BLaER1 (cell line): ENCODE measurements at regions not wholly inside any gene's neighbourhood (a gene's known extent, or its start where the extent isn't known, plus 50 kb on each side); places are given as distances from the start of the nearest gene placed in this dataset.
A peak's percentile ranks its signal among the peaks of the same experiment; 100 is the strongest.
"Not testable (repeated sequence)": the region's sequence is repeated elsewhere in the genome, so short reads cannot be mapped to it uniquely, and the experiment has no call there.

Source experiments
- H3K27ac ChIP-seq: shearing (Covaris generic); formaldehyde crosslinking; 2 replicates; pipeline ENCODE4 v1.8.1; 2022
- H3K27me3 ChIP-seq: shearing (Covaris generic); formaldehyde crosslinking; 2 replicates; pipeline ENCODE4 v1.8.1; 2022
- H3K36me3 ChIP-seq: shearing (Covaris generic); formaldehyde crosslinking; 2 replicates; pipeline ENCODE4 v1.8.1; 2022
- H3K4me1 ChIP-seq: shearing (Covaris generic); formaldehyde crosslinking; 2 replicates; pipeline ENCODE4 v1.8.1; 2022
- H3K4me2 ChIP-seq: shearing (Covaris generic); formaldehyde crosslinking; 2 replicates; pipeline ENCODE4 v1.8.1; 2022
- H3K4me3 ChIP-seq: shearing (Covaris generic); formaldehyde crosslinking; 2 replicates; pipeline ENCODE4 v1.8.1; 2022
- H3K9ac ChIP-seq: shearing (Covaris generic); formaldehyde crosslinking; 2 replicates; pipeline ENCODE4 v1.8.1; 2022
- H3K9me3 ChIP-seq: shearing (Covaris generic); formaldehyde crosslinking; 2 replicates; pipeline ENCODE4 v1.8.1; 2022
- H4K20me1 ChIP-seq: shearing (Covaris generic); formaldehyde crosslinking; 2 replicates; pipeline ENCODE4 v1.8.1; 2022
- Cebpa-rat ChIP-seq: shearing (Covaris generic); IDR thresholded peaks from 2 replicates; pipeline ENCODE4 v1.8.1; 2022

DNA sequence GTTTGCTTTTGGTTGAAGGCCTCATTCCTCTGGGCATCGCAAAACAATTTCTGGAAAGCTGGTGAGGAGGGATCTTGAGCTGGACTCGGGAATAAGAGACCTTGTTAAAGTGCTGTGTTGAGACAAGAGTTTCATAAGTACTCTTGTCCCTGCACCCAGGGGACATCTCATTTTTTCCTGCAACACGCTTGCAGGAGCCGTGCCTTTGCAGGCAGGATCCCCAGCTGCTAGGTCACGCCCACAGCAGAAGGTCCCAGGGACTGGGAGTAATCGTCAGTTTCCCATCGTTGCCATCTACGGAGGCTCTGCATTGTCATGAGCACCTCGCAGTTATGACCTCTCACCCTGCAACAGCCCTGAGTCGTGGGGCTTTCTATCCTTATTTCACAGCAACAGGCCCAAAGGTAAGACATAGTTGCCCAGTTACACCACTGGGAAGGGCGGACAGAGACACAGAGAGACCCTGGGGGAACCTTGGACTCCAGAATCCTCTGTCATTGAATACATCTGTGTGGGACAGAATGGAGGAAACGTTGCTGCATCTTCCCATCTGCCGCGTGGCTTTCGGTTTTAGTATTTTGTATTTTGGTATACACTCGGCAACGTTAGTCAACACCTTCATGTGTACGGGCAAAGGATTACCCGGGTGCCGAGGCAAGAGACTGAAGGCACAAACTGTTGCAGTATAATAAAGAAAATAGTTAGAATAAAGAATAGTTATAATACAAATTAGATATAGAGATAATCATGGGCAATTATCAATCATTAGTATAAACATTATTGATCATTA lies 60.4 kb upstream of the DMRTB1 start:
- H3K27ac ChIP-seq = no peak overlapping the region
- no peaks in the 10 kb centered on the region for H3K27me3 ChIP-seq
- no peaks in the 10 kb centered on the region for H4K20me1 ChIP-seq
- H3K36me3 ChIP-seq = no peaks in the 10 kb centered on the region
- no peak for TF ChIP-seq Cebpa-rat
- H3K4me3 ChIP-seq = no peak overlapping the region
- 0 out of 2 replicates have a peak overlapping the region, but pooled peaks have one; percentile 2 for H3K4me2 ChIP-seq
- H3K9ac ChIP-seq = no peak overlapping the region
- H3K9me3 ChIP-seq = peaks cover 11% of the 10 kb centered on the region
- peaks cover 11% of the 10 kb centered on the region for H3K4me1 ChIP-seq

DNA sequence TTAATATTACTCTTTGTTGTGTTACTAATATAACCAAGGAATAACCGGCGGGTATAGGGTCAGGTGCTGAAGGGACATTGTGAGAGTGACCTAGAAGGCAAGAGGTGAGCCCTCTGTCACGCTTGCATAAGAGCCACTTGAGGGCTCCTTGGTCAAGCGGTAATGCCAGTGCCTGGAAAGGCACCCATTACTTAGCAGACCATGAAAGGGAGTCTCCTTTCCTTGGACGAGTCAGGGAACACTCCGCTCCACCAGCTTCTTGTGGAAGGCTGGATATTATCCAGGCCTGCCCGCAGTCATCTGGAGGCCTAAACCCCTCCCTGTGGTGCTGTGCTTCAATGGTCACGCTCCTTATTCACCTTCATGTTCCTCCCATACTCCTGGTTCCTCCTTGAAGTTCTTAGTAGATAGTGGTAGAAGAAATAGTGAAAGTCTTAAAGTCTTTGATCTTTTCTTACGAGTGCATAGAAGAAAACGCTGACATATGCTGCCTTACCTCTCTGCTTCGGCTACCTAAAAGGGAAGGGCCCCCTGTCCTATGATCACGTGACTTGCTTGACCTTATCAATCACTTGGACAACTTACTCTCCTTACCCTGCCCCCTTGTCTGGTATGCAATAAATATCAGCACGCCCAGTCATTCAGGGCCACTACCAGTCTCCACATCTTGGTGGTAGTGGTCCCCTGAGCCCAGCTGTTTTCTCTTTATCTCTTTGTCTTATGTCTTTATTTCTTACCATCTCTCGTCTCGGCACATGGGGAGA lies 59.6 kb upstream of the DMRTB1 start:
- H4K20me1 ChIP-seq, H3K4me3 ChIP-seq, H3K36me3 ChIP-seq, H3K4me2 ChIP-seq, H3K27me3 ChIP-seq, H3K9ac ChIP-seq, H3K27ac ChIP-seq: not testable (repeated sequence)
- H3K4me1 ChIP-seq = peaks cover 11% of the 10 kb centered on the region
- H3K9me3 ChIP-seq = peaks cover 11% of the 10 kb centered on the region

DNA sequence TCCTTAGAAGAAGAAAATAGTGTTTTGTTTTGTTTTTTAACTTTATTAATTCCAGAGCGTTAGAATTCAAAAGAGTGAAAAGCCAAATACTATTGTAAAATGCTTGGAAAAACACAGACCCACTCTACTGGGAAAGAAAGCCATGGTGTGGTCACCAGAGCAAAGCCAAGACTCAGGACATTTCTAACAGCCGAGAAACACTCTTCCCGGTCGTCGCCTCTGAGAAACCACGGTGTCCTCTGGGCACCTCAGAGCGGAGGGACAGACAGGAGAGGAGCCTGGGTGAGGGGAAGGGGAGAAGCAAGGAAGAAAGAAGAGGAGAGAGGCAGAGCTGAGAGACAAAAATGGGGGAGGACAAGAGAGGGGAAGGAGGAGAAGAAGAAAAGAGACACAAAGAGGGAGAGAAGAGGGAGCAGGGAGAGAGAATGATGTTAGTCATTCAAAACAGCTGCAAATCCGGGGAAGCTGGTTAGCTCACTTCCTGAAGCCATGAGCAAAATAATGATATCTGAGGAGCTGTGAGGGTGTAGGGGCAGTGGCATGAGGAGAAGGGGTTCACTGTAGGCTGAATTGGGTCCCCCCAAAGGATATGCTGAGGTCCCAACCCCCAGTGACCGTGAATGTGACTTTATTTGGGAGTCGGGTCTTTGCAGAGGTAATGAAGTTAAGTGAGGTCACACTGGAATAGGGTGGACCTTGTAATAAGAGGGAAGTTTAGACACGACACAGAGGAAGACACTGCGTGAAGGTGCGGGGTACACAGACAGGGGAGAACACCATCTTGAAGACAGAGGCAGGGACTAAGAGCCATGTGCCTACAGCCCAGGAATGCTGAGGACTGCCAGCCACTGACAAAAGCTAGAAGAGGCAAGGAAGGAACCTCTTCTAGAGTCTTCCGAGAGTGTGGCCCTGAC lies 58.2 kb upstream of the DMRTB1 start:
- peaks cover 11% of the 10 kb centered on the region for H3K9me3 ChIP-seq
- H3K4me2 ChIP-seq = no peak overlapping the region

DNA sequence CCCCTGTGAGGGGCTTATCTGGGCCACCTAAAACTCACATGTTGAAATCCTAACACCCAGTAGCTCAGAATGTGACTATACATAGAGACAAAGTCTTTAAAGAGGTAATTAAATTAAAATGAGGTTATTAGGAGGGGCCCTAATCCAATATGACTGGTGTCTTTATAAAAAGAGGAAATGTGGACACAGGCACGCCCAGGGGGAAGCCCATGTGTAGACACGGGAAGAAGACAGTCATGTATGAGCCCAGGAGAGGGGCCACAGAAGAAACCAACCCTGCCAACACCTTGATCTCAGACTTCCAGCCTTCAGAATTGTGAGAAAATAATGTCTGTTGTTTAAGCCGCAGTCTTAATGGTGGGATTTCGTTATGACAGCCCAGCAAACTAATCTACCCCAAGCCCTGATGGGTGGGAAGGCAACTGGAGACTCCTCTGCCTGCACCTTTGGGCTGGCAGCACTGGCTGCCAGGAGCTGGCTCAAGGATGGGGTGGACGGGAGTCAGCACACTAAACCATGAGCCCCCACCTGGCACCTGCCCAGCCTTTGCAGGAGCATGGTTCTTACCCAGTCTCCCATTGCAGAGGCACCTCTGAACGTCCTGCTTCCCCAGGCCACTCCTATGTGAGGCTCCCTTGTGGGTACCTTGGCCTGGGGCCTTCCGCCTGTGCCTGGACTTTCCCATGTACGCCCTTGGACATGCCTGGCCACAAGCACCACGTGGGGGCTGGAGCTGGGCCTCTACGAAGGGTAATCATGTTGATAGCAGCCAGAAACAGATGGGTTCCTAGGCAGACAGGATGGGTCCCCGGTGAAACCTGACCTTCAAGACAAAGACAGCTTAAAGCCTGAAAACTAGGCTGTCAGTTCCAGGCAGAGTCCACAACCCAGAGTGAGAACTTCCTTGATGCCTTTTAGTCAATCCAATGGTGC lies 57.1 kb upstream of the DMRTB1 start:
- Histone ChIP-seq H3K4me3 (no peak overlapping the region), H3K36me3 (no peaks in the 10 kb centered on the region), H3K27ac (no peak overlapping the region), H3K27me3 (no peaks in the 10 kb centered on the region), H3K4me1 (peaks cover 11% of the 10 kb centered on the region), H3K9ac (no peak overlapping the region), H3K9me3 (peaks cover 11% of the 10 kb centered on the region), H3K4me2 (no peak overlapping the region), H4K20me1 (no peaks in the 10 kb centered on the region)
- no peak for TF ChIP-seq Cebpa-rat

More for the DNA sequence above, 58.2 kb upstream of the DMRTB1 start:
- Histone ChIP-seq H3K9ac (no peak overlapping the region), H3K4me3 (no peak overlapping the region), H3K36me3 (no peaks in the 10 kb centered on the region), H3K27ac (no peak overlapping the region), H4K20me1 (no peaks in the 10 kb centered on the region), H3K4me1 (peaks cover 11% of the 10 kb centered on the region), H3K27me3 (no peaks in the 10 kb centered on the region)
- no peak for TF ChIP-seq Cebpa-rat

DNA sequence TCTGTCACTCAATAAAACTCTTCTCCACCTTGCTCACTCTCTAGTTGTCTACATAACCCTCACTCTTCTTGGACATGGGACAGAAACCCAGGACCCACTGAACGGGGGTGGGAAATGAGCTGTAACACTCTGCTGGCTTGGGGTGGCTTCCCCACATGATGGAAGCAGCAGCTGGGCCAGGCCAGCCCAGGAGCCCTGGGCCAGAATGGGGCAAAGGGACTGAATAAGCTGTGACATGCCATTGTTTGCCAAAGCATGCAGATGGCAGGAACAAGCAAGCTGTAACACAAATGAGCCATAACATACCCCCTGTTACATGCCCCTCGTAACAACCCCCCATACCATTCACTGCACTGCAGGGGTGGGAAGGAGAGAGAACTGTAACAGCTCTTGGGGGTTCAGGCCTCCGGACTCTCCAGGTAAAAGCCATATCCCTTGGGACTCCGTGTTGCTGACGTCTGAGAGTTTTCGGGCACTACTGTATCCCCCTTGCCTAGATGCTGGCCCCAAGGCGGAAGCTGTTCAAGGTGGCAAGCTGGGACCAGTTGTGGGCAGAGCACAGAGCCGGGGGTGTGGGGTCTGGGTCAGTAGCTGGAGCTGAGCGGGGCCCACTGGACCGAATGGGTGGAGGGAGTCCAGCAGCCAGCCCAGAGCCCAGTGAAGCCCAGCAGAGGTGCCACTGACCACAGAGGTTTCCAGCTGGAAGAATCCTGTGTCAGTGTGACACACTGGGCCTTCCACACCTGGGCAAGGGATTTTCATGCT lies 56.1 kb upstream of the DMRTB1 start:
- Histone ChIP-seq H3K36me3 (no peaks in the 10 kb centered on the region), H3K9me3 (peaks cover 11% of the 10 kb centered on the region), H3K27ac (no peak overlapping the region), H3K9ac (no peak overlapping the region), H3K4me1 (peaks cover 12% of the 10 kb centered on the region), H3K27me3 (no peaks in the 10 kb centered on the region), H3K4me3 (no peak overlapping the region), H3K4me2 (no peak overlapping the region), H4K20me1 (no peaks in the 10 kb centered on the region)
- no peak for TF ChIP-seq Cebpa-rat

DNA sequence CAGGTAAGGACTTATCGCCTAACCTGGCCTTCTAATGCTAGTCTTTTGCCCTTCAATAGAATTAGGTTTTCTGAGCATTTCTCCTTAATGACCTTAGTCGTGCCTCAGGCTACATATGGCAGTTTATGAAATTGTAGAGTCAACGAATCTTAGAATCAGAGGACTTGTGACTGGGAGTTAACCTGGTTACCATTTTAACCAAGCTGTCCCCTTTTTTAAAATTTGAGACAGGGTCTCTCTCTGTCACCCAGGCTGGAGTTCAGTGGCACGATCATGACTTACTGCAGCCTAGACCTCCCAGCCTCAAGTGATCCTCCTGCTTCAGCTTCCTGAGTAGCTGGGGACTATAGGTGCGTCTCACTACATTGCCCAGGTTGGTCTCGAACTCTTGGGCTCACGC lies 53.5 kb upstream of the DMRTB1 start:
- Histone ChIP-seq H3K9ac (no peak overlapping the region), H3K4me1 (peaks cover 33% of the 10 kb centered on the region), H4K20me1 (no peaks in the 10 kb centered on the region), H3K36me3 (no peaks in the 10 kb centered on the region), H3K4me3 (no peak overlapping the region), H3K4me2 (no peak overlapping the region), H3K9me3 (peaks cover 11% of the 10 kb centered on the region), H3K27me3 (no peaks in the 10 kb centered on the region), H3K27ac (no peak overlapping the region)
- no peak for TF ChIP-seq Cebpa-rat

DNA sequence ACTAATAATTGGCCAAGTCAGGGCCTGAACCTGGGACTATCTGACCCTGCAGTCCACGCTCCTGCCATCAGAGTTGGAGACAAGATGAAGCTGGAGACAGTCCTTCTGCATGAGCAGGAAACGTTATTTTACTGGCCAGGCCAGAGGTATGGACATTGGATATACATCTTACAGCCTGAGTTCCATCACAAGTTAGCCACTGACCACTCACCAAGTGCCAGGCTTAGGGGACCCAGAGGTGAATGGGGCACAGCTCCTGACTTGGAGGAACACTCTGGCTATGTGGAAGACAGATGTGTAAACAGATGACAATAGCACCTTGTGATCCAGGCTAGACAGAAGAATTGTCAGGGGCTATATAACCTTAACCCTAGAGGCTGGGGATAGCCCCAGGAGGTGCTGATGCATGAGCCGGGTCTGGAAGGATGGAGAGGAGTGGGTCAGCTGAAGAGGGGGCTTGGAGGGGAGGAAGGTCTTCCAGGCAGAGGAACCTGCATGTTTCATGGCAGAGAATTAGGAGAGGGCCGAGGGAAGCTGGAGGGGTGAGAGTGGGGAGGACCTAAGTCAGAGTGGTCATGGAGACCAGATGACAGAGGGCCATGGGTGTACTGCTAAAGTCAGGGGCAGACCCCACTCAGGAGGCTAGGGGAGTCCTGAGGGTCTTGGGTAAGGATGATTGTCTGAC lies 52.5 kb upstream of the DMRTB1 start:
- no peaks in the 10 kb centered on the region for H3K27me3 ChIP-seq
- no peaks in the 10 kb centered on the region for H3K36me3 ChIP-seq
- no peak overlapping the region for H3K4me3 ChIP-seq
- H3K9me3 ChIP-seq = peaks cover 11% of the 10 kb centered on the region
- no peaks in the 10 kb centered on the region for H4K20me1 ChIP-seq
- H3K4me2 ChIP-seq = no peak overlapping the region
- TF ChIP-seq Cebpa-rat = no peak
- H3K27ac ChIP-seq = no peak overlapping the region
- peaks cover 32% of the 10 kb centered on the region for H3K4me1 ChIP-seq
- no peak overlapping the region for H3K9ac ChIP-seq
